ENCODE measurements at regions not wholly inside any gene's neighbourhood (a gene's known extent, or its start where the extent isn't known, plus 50 kb on each side); places are given as distances from the start of the nearest gene placed in this dataset.
"Not testable (repeated sequence)": the region's sequence is repeated elsewhere in the genome, so short reads cannot be mapped to it uniquely, and the experiment has no call there.

DNA sequence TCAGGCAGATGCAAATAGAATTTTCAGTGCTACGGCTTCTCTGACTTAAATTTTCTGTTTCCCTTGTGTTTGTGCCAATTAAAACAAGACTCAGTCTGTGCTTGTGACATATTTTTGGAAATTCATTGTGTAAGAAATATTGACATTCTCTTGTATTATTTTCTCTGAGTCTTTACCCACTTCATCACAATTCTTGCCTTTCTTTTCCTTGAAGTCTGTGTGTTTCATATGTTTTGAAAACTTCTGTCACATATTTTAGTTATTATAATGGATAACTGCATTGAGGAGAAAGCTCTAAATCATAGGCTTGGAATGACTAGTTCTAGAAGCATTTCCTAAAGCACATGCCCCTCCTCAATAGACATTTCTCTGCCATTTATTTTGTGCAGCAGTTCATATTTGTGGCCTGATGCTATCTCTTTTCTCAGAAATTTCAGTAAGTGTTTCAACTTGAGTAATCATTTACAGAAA, 206.6 kb downstream of the PALM2AKAP2 start:
- no peak for DNase-seq

DNA sequence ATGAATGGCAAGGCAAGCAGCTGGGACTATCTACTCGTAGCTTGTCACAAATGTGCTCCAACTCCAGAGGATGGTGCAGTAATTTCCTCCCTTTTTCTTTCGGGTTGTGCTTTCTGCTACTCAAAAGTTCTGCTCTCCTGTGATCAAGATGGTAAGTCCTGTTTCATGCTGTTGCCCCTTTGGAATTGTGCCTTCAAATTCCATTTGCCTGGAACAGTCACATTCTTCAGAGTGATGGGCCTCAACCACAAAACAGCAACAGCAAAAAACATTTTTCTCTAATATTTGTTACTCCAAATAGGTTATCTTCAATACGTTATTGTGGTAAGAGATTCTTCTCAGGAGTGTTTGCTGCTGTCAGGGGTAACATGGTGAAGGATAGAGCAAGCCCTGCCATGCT, 209.3 kb downstream of the PALM2AKAP2 start:
- no peak for DNase-seq

DNA sequence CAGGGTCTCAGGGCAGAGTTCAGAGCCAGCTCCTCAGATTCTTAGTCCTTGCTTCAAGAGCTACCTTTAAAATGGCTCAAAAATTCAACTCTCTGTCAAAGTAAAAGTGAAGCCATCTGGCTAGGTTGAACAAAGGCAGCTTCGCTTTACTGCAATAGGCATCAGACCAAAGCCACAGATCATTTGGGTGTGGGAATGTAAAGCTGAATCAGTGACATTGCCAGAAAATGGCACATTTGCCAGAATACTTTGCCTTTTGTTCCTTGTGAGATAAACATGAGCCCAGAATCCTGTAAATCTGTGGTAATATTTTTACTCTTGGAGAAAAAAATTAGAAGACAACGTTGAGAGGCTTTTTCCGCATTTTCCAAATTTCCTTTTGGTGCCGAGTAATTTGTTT, 210.5 kb downstream of the PALM2AKAP2 start:
- DNase-seq, result no peak

- DNase-seq, result no peak
Measured at GRCh38 chr9:109992293-109992692, 212.3 kb downstream of the PALM2AKAP2 start.

GRCh38 chr9:109993250-109993978, 213.4 kb downstream of the PALM2AKAP2 start:
- no peak for DNase-seq

DNA sequence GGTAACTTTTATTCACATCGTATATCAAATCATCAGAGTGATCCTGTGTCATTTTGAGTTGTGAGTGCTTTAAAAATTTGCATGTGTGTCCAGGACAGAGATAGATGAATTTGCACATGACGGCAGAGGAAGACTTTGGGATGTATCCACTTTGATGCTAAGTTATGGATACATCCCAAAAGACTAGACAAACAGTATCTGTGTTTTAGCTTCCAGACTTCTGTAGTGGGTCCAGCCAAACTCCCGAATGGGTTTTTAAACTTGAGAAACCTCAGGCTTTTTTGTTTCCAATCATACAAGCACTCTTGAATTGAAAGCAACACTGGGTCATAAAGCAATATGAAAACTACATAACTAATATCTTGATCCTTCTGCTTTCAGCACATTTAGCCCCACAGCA, 213.8 kb downstream of the C9orf152 start:
- no peak for DNase-seq

DNA sequence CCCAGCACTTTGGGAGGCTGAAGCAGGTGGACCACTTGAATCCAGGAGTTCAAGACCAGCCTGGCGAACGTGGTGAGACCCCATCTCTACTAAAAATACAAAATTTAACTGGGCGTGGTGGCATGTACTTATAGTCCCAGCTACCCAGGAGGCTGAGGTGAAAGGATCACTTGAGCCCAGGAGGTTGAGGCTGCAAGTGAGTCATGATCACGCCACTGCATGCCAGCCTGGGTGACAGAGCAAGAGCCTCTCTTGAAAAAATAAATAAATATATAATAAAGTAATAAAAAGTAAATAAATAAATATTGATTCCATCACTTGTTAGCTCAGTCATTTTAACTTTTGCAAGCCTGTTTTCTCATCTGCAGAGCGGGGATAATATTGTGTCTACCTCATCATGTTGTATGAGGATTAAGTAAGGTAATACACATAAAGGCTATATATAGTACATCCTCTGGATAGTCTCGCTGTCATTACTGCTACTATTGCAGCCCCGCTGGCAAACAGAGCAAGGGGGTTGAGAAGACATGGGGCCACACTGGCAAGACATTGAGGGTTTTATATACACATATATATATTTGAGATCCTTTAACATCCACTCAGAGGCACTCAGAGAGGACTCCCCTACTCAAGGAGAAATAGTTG, 210.9 kb downstream of the C9orf152 start:
- no peak for DNase-seq

GRCh38 chr9:109997682-109998081, 210.3 kb downstream of the C9orf152 start:
- DNase-seq, result no peak

DNA sequence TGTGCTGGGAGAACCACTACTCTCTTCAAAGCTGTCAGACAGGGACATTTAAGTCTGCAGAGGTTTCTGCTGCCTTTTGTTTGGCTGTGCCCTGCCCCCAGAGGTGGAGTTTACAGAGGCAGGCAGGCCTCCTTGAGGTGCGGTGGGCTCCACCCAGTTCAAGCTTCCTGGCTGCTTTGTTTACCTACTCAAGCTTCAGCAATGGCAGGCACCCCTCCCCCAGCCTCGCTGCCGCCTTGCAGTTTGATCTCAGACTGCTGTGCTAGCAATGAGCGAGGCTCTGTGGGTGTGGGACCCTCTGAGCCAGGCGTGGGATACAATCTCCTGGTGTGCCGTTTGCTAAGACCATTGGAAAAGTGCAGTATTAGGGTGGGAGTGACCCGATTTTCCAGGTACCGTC, 202.4 kb downstream of the C9orf152 start:
- not testable (repeated sequence) for DNase-seq

- DNase-seq, result no peak
Measured at GRCh38 chr9:110006657-110007056, 201.3 kb downstream of the C9orf152 start.

GRCh38 chr9:110007477-110008270, 200.3 kb downstream of the C9orf152 start:
- DNase-seq, result no peak

- no peak for DNase-seq
Measured at GRCh38 chr9:110008663-110009062, 199.3 kb downstream of the C9orf152 start.

- no peak for DNase-seq
Measured at GRCh38 chr9:110011628-110012320, 196.2 kb downstream of the C9orf152 start.

GRCh38 chr9:110013064-110013463, 194.9 kb downstream of the C9orf152 start:
- DNase-seq, result no peak

DNA sequence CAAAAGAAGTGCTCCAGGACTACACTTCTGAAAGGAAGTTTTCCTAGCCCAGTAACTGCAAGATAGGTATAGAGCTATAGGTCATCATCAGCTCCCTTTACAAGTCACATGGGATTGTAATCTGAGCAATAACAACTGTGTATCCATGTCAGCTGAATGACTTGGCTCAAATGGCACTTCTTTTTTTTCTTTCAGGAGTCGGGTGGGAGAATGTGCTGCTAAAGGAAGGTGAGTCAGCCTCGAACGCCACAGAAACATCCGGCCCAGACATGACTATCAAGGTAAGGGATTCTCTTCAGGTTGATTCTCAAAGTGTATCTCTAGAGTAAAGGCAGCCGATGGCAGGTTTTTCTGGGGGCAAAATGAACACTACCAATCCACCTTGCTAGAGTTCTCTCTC, 192.2 kb downstream of the C9orf152 start:
- DNase-seq, result no peak

- no peak for DNase-seq
Measured at GRCh38 chr9:110016340-110016739, 191.6 kb downstream of the C9orf152 start.

GRCh38 chr9:110020216-110020615, 187.7 kb downstream of the C9orf152 start:
- DNase-seq, result not testable (repeated sequence)

DNA sequence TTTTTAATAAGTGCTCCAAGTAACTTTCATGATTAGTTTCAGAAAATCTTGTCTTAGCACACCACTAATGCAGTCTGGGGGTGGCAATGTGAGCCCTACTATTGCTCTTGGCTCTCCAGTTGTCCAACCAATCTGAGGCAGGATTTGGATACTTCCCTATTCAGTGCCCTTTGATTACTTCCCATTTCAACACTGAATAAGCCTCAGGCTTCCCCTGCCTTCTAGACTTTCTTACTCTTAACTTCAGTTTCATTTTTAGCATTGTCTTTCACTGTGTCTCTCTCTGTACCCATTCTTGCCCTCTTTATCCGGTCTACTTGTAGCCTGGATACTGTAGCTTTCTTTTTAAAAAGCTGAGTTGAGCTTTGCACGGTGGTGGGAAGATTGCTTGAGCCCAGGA, 186.1 kb downstream of the C9orf152 start:
- DNase-seq, result no peak

- not testable (repeated sequence) for DNase-seq
Measured at GRCh38 chr9:110023221-110023620, 184.7 kb downstream of the C9orf152 start.

- DNase-seq, result no peak
Measured at GRCh38 chr9:110025551-110026170, 182.3 kb downstream of the C9orf152 start.

DNA sequence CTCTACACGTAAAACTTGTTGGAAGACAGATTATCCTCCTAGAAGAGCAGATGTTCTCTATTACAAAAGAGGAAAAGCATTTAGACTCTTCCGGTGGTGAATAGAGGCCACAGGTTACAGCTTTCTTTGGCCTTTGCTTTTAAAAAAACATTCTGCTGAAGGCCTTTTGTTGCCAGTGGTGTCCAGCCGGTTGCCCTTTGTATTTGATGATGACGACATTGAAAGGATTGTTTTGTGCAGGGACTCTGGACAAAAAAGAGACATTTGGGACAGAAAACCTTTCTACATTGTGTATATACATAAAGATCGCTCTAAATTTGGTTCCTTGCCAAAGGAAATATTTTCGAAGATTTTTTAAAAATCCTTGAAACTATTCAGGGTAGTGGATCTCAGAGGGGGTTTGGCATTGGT, 180.3 kb downstream of the C9orf152 start:
- DNase-seq, result no peak

DNA sequence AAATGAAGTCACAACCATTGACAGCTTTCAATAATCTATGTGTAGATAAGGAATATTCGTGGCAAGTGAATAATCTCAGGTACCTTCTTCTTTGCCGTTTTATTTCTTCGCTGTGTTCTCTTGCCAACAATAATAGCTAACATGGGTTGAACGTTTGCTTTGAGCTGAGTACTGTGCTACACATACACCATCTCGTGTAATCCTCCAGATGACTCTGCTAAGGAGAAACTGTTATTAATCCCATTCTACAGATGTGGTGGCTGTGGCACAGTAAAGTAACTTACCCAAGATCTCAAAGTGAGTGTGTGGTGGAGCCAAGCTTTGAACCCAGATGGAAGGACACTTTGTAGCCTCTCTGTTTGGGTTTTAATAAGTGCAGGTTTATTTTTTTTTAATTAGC, 179.7 kb downstream of the C9orf152 start:
- DNase-seq, result no peak

- no peak for DNase-seq
Measured at GRCh38 chr9:110028676-110029075, 179.3 kb downstream of the C9orf152 start.
